Hepatocyte (in vitro differentiated cells): ENCODE measurements at regions not wholly inside any gene's neighbourhood (a gene's known extent, or its start where the extent isn't known, plus 50 kb on each side); places are given as distances from the start of the nearest gene placed in this dataset.

Experiments
- EZH2 ChIP-seq: fragments of 200-600 bp; sonication (generic); IDR thresholded peaks from 2 replicates; pipeline ENCODE4 v1.6.1; 2016; ENCODE audit warnings: antibody characterized with exemption, mild to moderate bottlenecking, borderline replicate concordance
- EZH2phosphoT487 ChIP-seq: fragments of 200-600 bp; sonication (generic); IDR thresholded peaks from one replicate; pipeline ENCODE4 v1.6.1; 2018; ENCODE audit warnings: antibody characterized with exemption, mild to moderate bottlenecking, low read depth, moderate library complexity; ENCODE audit not compliant: unreplicated experiment, severe bottlenecking
- TF ChIP-seq, protein P1 (sequence below): fragments of 200-600 bp; sonication (generic); IDR thresholded peaks from 2 replicates; pipeline ENCODE4 v1.5.1; 2016; ENCODE audit warnings: antibody characterized with exemption, mild to moderate bottlenecking; ENCODE audit not compliant: poor library complexity

DNA sequence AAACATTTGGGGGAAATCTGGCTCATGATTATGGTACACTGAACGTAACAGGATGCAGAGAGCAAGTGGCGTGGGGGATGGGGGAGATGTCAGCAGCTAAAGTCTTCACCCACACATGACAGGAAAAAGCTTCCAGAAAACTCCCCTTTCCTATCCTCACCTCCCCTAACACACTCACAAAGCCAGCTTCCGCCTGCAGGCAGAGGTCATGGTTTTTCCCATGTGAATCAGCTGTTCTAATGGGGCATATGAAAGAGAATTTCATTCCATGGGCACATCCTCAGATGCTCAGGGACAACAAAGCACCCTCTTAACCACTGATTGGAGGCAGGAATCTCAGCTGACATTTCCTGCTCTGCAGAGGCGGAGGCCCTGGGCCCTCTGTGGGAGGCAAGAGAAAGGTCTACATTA lies 129.1 kb downstream of the TSN start:
- TF ChIP-seq, protein P1, sequence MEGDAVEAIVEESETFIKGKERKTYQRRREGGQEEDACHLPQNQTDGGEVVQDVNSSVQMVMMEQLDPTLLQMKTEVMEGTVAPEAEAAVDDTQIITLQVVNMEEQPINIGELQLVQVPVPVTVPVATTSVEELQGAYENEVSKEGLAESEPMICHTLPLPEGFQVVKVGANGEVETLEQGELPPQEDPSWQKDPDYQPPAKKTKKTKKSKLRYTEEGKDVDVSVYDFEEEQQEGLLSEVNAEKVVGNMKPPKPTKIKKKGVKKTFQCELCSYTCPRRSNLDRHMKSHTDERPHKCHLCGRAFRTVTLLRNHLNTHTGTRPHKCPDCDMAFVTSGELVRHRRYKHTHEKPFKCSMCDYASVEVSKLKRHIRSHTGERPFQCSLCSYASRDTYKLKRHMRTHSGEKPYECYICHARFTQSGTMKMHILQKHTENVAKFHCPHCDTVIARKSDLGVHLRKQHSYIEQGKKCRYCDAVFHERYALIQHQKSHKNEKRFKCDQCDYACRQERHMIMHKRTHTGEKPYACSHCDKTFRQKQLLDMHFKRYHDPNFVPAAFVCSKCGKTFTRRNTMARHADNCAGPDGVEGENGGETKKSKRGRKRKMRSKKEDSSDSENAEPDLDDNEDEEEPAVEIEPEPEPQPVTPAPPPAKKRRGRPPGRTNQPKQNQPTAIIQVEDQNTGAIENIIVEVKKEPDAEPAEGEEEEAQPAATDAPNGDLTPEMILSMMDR = no peak
- no peak for TF ChIP-seq EZH2
- TF ChIP-seq EZH2phosphoT487 = no peak
